Parathyroid adenoma (tissue), 2 donors: ENCODE measurements at regions not wholly inside any gene's neighbourhood (a gene's known extent, or its start where the extent isn't known, plus 50 kb on each side); places are given as distances from the start of the nearest gene placed in this dataset.
"Not testable (repeated sequence)": the region's sequence is repeated elsewhere in the genome, so short reads cannot be mapped to it uniquely, and the experiment has no call there.

Source experiments
- H2AFZ ChIP-seq: fragments of 300-600 bp; sonication (generic); one replicate; pipeline ENCODE4 v1.7.0; 2017; ENCODE audit warnings: antibody characterized with exemption, mild to moderate bottlenecking
- H3K27ac ChIP-seq: fragments of 300-600 bp; sonication (generic); one replicate; pipeline ENCODE4 v1.7.0; 2017
- H3K27me3 ChIP-seq: fragments of 300-600 bp; sonication (generic); one replicate; pipeline ENCODE4 v1.7.0; 2017; ENCODE audit warnings: low read length; ENCODE audit not compliant: control insufficient read depth, insufficient read depth
- H3K36me3 ChIP-seq: fragments of 300-600 bp; sonication (generic); one replicate; pipeline ENCODE4 v1.7.0; 2017; ENCODE audit warnings: low read length; ENCODE audit not compliant: control insufficient read depth, insufficient read depth
- H3K4me1 ChIP-seq: fragments of 300-600 bp; sonication (generic); one replicate; pipeline ENCODE4 v1.7.0; 2017; ENCODE audit warnings: control low read depth
- H3K4me2 ChIP-seq: fragments of 300-600 bp; sonication (generic); one replicate; pipeline ENCODE4 v1.7.0; 2017; ENCODE audit warnings: low read length
- H3K4me3 ChIP-seq: fragments of 300-600 bp; sonication (generic); one replicate; pipeline ENCODE4 v1.7.0; 2017; ENCODE audit warnings: low read depth, low read length
- H3K79me2 ChIP-seq: fragments of 300-600 bp; sonication (generic); one replicate; pipeline ENCODE4 v1.7.0; 2017; ENCODE audit warnings: control low read depth
- H3K9ac ChIP-seq: fragments of 300-600 bp; sonication (generic); one replicate; pipeline ENCODE4 v1.7.0; 2017; ENCODE audit warnings: mild to moderate bottlenecking
- H3K9me3 ChIP-seq: fragments of 300-600 bp; sonication (generic); one replicate; pipeline ENCODE4 v1.7.0; 2017; ENCODE audit warnings: low read length; ENCODE audit not compliant: control insufficient read depth
- TF ChIP-seq, protein P1 (sequence below): fragments of 300-600 bp; sonication (generic); IDR thresholded peaks from one replicate; pipeline ENCODE4 v1.7.0; 2017; ENCODE audit warnings: antibody characterized with exemption, mild to moderate bottlenecking
- donor health status: primary hyperparathyroidism.

DNA sequence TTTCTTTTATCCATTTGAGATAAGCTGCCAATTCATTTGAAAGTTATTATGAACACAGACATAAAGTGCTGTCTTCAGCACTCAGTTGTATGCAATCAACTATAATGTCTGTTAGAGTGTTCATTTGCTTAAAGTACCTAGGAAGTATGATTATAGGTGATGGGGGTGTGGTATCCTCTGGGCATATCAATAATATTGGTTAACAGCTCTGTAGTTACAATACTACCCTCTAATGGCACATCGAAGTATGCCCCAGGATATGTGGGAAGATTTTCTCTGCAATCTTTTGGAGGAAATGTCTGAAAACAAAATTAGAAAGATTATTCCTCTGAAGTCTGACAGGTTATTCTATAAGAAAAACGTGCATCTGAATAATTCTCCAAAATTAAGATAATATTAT is 429.7 kb downstream of the ARL4A start:
- Histone ChIP-seq H3K27me3 (no peaks in the 10 kb centered on the region), H3K9ac (no peak overlapping the region), H3K9me3 (no peaks in the 10 kb centered on the region)

DNA sequence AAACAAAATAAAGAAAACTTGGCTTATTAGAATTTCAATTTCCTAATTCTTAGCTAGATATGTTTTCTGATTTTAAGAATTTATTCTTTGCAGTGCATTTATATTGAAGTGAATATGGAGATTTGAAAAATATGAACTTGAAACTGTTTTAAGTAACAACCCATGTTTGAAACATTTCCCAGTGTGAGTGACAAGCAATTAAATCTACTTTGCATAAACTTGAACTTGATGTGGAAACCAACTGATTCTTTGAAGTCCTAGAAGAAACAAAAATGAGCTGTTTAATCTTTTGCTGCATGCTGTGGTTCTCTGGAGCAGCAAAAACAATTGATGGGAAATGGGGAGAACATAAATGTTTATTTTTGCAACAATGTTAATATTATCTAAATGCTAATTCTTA is 430.2 kb downstream of the ARL4A start:
- Histone ChIP-seq H3K9me3 (no peaks in the 10 kb centered on the region), H2AFZ (no peak overlapping the region), H3K27ac (no peak overlapping the region), H3K36me3 (no peaks in the 10 kb centered on the region), H3K4me3 (no peak overlapping the region), H3K4me2 (no peak overlapping the region), H3K9ac (no peak overlapping the region), H3K27me3 (no peaks in the 10 kb centered on the region), H3K79me2 (no peaks in the 10 kb centered on the region), H3K4me1 (no peaks in the 10 kb centered on the region)
- TF ChIP-seq, protein P1, sequence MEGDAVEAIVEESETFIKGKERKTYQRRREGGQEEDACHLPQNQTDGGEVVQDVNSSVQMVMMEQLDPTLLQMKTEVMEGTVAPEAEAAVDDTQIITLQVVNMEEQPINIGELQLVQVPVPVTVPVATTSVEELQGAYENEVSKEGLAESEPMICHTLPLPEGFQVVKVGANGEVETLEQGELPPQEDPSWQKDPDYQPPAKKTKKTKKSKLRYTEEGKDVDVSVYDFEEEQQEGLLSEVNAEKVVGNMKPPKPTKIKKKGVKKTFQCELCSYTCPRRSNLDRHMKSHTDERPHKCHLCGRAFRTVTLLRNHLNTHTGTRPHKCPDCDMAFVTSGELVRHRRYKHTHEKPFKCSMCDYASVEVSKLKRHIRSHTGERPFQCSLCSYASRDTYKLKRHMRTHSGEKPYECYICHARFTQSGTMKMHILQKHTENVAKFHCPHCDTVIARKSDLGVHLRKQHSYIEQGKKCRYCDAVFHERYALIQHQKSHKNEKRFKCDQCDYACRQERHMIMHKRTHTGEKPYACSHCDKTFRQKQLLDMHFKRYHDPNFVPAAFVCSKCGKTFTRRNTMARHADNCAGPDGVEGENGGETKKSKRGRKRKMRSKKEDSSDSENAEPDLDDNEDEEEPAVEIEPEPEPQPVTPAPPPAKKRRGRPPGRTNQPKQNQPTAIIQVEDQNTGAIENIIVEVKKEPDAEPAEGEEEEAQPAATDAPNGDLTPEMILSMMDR = no peak

More for the DNA sequence above, 429.7 kb downstream of the ARL4A start:
- no peak overlapping the region for H2AFZ ChIP-seq
- H3K27ac ChIP-seq = no peak overlapping the region
- no peaks in the 10 kb centered on the region for H3K79me2 ChIP-seq
- H3K36me3 ChIP-seq = no peaks in the 10 kb centered on the region
- H3K4me2 ChIP-seq = no peak overlapping the region
- H3K4me3 ChIP-seq = no peak overlapping the region
- H3K4me1 ChIP-seq = no peaks in the 10 kb centered on the region
- TF ChIP-seq, protein P1 = no peak

DNA sequence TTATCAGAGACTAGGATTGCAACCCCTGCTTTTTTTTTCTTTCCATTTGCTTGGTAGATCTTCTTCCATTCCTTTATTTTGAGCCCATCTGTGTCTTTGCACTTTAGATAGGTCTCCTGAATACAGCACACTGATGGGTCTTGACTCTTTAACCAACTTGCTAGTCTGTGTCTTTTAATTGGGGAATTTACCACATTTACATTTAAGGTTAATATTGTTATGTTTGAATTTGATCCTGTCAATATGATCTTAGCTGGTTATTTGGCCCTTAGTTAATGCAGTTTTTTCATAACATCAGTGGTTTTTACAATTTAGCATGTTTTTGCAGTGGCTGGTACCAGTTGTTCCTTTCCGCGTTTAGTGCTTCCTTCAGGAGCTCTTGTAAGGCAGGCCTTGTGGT is 437.2 kb downstream of the ARL4A start:
- H3K4me1 ChIP-seq, H3K4me3 ChIP-seq, H3K27me3 ChIP-seq, H3K27ac ChIP-seq, H3K4me2 ChIP-seq, H3K9ac ChIP-seq, H2AFZ ChIP-seq, H3K9me3 ChIP-seq, H3K36me3 ChIP-seq, H3K79me2 ChIP-seq: not testable (repeated sequence)

DNA sequence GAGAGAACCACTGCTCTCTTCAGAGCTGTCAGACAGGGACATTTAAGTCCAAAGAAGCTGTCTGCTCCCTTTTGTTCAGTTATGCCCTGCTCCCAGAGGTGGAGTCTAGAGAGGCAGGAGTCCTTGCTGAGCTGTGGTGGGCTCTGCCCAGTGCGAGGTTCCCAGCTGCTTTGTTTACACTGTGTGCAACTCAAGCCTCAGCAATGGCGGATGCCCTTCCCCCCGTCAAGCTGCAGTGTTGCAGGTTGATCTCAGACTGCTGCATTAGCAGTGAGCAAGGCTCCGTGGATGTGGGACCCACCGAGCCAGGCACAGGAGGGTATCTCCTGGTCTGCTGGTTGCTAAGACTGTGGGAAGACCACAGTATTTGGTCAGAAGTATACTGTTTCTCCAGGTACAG is 438.9 kb downstream of the ARL4A start:
- Histone ChIP-seq H3K4me3 (no peak overlapping the region), H3K9me3 (no peaks in the 10 kb centered on the region), H3K79me2 (no peaks in the 10 kb centered on the region), H2AFZ (no peak overlapping the region), H3K9ac (no peak overlapping the region), H3K27me3 (no peaks in the 10 kb centered on the region), H3K36me3 (no peaks in the 10 kb centered on the region), H3K4me2 (no peak overlapping the region), H3K4me1 (no peaks in the 10 kb centered on the region), H3K27ac (no peak overlapping the region)
- TF ChIP-seq, protein P1 = no peak

DNA sequence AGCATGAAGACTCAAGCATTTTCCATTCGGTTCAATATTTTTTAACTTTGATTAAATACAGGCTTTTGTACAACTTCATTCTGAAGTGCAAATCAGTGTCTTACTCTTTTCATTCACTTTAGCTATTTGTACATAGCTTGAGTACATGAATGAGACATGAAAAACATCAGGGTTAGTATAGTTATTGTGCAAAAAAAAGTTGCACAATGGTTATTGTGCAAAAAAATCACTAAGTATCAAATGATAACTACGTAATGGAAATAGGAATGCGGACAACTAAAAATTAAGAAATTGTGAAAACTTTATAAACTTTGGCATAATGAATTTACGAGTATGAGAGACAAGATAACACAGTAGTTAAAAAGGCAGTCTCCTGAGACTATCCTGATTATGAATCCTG is 442.9 kb downstream of the ARL4A start:
- H3K79me2 ChIP-seq = no peaks in the 10 kb centered on the region
- no peak overlapping the region for H2AFZ ChIP-seq
- no peaks in the 10 kb centered on the region for H3K27me3 ChIP-seq
- H3K27ac ChIP-seq = no peak overlapping the region
- H3K4me3 ChIP-seq = no peak overlapping the region
- no peaks in the 10 kb centered on the region for H3K36me3 ChIP-seq
- H3K4me2 ChIP-seq = no peak overlapping the region
- H3K4me1 ChIP-seq = no peaks in the 10 kb centered on the region
- TF ChIP-seq, protein P1 = no peak
- no peaks in the 10 kb centered on the region for H3K9me3 ChIP-seq
- no peak overlapping the region for H3K9ac ChIP-seq

DNA sequence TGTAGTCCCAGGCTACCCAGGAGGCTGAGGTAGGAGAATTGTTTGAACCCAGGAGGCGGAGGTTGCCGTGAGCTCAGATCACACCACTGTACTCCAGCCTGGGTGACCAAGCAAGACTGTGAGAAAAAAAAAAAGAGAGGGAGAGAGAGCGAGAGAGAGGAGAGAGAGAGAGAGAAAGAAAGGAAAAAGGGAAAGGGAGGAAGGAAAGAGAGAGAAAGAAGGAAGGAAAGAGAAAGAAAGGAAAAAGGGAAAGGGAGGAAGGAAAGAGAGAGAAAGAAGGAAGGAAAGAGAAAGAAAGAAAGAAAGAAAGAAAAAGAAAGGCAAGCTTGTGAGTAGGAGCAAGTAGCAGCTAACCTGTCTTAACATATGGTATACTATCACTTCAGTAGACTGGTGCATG is 443.5 kb downstream of the ARL4A start:
- not testable (repeated sequence) for H2AFZ ChIP-seq, H3K4me3 ChIP-seq, H3K9me3 ChIP-seq, H3K36me3 ChIP-seq, H3K27me3 ChIP-seq, H3K27ac ChIP-seq, H3K4me1 ChIP-seq, H3K9ac ChIP-seq, H3K79me2 ChIP-seq, H3K4me2 ChIP-seq
